ENCODE measurements at regions not wholly inside any gene's neighbourhood (a gene's known extent, or its start where the extent isn't known, plus 50 kb on each side); places are given as distances from the start of the nearest gene placed in this dataset.

DNA sequence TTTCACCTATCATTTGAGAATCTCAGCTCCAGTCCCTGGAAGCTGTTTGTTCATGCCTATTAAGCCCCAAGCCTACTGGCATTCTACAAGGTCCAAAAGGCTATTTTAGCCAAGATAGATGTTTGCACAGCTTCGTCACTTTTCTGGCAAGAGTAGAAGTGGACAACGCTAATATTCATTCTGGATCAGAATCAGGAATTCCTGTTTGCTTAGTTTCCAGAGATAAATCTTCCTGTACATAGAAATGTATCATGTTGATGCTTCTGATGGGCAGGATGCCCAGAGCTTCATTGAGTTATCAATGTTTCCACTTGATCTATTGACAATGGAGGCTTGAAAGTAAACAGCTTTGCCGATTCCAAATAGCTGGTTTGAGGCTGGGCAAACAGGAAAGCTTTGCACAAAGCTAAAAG lies 260.7 kb upstream of the CA10 start:
- ATAC-seq (ENCODE audit: low read depth) (no peak), DNase-seq (no peak)
- Histone ChIP-seq H2BK20ac (ENCODE audit: low read depth, low read length) (no peak overlapping the region), H3K18ac (ENCODE audit: low read depth, low read length) (no peak overlapping the region), H3K27me3 (ENCODE audit: control insufficient read depth, insufficient read depth, low read length) (no peaks in the 10 kb centered on the region), H4K5ac (ENCODE audit: low read depth, low read length) (no peak overlapping the region), H2AFZ (replicated peaks; ENCODE audit: low read length, poor library complexity) (no peak overlapping the region), H3K9me1 (ENCODE audit: insufficient read depth, low read length) (no peaks in the 10 kb centered on the region), H3K36me3 (ENCODE audit: control insufficient read depth, insufficient read depth, low read length) (no peaks in the 10 kb centered on the region), H2BK120ac (ENCODE audit: low read depth, low read length) (no peak overlapping the region), H2BK5ac (ENCODE audit: low read depth, low read length, poor library complexity, severe bottlenecking) (no peak overlapping the region), H2AK9ac (replicated peaks; ENCODE audit: low read depth, low read length, poor library complexity) (no peak overlapping the region), H3K4me2 (ENCODE audit: low read depth, low read length) (no peak overlapping the region), H3K9ac (ENCODE audit: low read depth, low read length) (no peak overlapping the region), H3K4me3 (ENCODE audit: insufficient read depth, low read depth, low read length) (no peak overlapping the region), H3K9me3 (ENCODE audit: control insufficient read depth, insufficient read depth, low read length) (no peaks in the 10 kb centered on the region), H3K4me1 (ENCODE audit: control insufficient read depth, insufficient read depth, low read length) (no peaks in the 10 kb centered on the region), H4K8ac (ENCODE audit: low read depth in 2 of 2, low read length in 2 of 2) (no peak overlapping the region), H3K23ac (ENCODE audit: low read depth, low read length) (no peak overlapping the region), H4K91ac (ENCODE audit: insufficient read depth, low read depth, low read length) (no peak overlapping the region), H2AK5ac (ENCODE audit: low read depth, low read length) (no peak overlapping the region), H3K14ac (replicated peaks; ENCODE audit: low read depth, low read length) (no peak overlapping the region), H3K4ac (ENCODE audit: low read depth, low read length) (no peak overlapping the region), H3K27ac (ENCODE audit: insufficient read depth, low read length) (no peak overlapping the region), H4K20me1 (ENCODE audit: insufficient read depth, low read length) (no peaks in the 10 kb centered on the region), H3K56ac (ENCODE audit: extremely low read depth, insufficient read depth, low read length) (no peak overlapping the region), H2BK15ac (ENCODE audit: low read depth, low read length) (no peak overlapping the region), H3K79me1 (ENCODE audit: low read depth in 1 of 2, low read length in 2 of 2) (no peaks in the 10 kb centered on the region)
- no peak for TF ChIP-seq MAFK (IDR thresholded peaks at IDR 0.05; ENCODE audit: low read depth, low read length)
- TF ChIP-seq, protein P1, sequence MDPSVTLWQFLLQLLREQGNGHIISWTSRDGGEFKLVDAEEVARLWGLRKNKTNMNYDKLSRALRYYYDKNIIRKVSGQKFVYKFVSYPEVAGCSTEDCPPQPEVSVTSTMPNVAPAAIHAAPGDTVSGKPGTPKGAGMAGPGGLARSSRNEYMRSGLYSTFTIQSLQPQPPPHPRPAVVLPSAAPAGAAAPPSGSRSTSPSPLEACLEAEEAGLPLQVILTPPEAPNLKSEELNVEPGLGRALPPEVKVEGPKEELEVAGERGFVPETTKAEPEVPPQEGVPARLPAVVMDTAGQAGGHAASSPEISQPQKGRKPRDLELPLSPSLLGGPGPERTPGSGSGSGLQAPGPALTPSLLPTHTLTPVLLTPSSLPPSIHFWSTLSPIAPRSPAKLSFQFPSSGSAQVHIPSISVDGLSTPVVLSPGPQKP (IDR thresholded peaks at IDR 0.05; ENCODE audit: borderline replicate concordance, low read depth, low read length) = no peak
- TF ChIP-seq, protein P2, sequence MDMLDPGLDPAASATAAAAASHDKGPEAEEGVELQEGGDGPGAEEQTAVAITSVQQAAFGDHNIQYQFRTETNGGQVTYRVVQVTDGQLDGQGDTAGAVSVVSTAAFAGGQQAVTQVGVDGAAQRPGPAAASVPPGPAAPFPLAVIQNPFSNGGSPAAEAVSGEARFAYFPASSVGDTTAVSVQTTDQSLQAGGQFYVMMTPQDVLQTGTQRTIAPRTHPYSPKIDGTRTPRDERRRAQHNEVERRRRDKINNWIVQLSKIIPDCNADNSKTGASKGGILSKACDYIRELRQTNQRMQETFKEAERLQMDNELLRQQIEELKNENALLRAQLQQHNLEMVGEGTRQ (IDR thresholded peaks at IDR 0.05; ENCODE audit: low read depth, low read length) = no peak
- no peak for TF ChIP-seq RFX5 (IDR thresholded peaks at IDR 0.05; ENCODE audit: low read depth, low read length)
- no peak for TF ChIP-seq FOS (IDR thresholded peaks at IDR 0.05; ENCODE audit: low read depth, low read length)
- no peak for TF ChIP-seq RAD21 (IDR thresholded peaks at IDR 0.05; ENCODE audit: low read length)
- TF ChIP-seq POLR2A (IDR thresholded peaks at IDR 0.05; ENCODE audit: low read depth, low read length) = no peak
- TF ChIP-seq NFE2L2 (IDR thresholded peaks at IDR 0.05; ENCODE audit: low read depth, low read length) = no peak
- TF ChIP-seq MXI1 (IDR thresholded peaks at IDR 0.05; ENCODE audit: borderline replicate concordance, low read depth, low read length) = no peak
- no peak for TF ChIP-seq CHD1 (IDR thresholded peaks at IDR 0.05; ENCODE audit: low read depth, low read length)
- TF ChIP-seq MAZ (IDR thresholded peaks at IDR 0.05; ENCODE audit: borderline replicate concordance, low read depth, low read length) = no peak
- no peak for TF ChIP-seq RCOR1 (IDR thresholded peaks at IDR 0.05; ENCODE audit: insufficient replicate concordance, low read length)
- no TSS peak for BruUV-seq (replicated peaks)
- no CpG with 5 or more reads among the region's 3 CpGs for WGBS, 2 experiments (ENCODE audit: extremely low coverage in 2 of 2, insufficient read length in 1 of 2)
- intact Hi-C loops (cut with micrococcal nuclease) = no loop called here
- dilution Hi-C loops (cut with HindIII; ENCODE audit: low sequenced_read_pairs, unreplicated experiment) = no loop called here
- in situ Hi-C loops (cut with MboI; ENCODE audit: low sequenced_read_pairs) = no loop called here
- ChIA-PET POLR2A (ENCODE audit: unreplicated experiment) (no interaction called here), CTCF (no interaction called here)

All from IMR-90 (cell line).